ENCODE measurements at regions not wholly inside any gene's neighbourhood (a gene's known extent, or its start where the extent isn't known, plus 50 kb on each side); places are given as distances from the start of the nearest gene placed in this dataset.

GRCh38 chr5:41638685-41639084, 128.3 kb upstream of the PLCXD3 start:
- Histone ChIP-seq H3K4me2 (ENCODE audit: insufficient read depth, low read length, poor library complexity, severe bottlenecking) (no peak overlapping the region), H3K36me3 (replicated peaks in 1 of 2; ENCODE audit: control insufficient read depth in 2 of 2, insufficient read depth in 2 of 2, low read length in 2 of 2) (no peaks in the 10 kb centered on the region), H2BK15ac (ENCODE audit: low read length) (no peak overlapping the region), H3K9ac (ENCODE audit: low read depth, low read length, poor library complexity) (no peak overlapping the region), H2AK5ac (ENCODE audit: low read depth, low read length) (no peak overlapping the region), H3K27me3 (ENCODE audit: control insufficient read depth in 3 of 3, insufficient read depth in 3 of 3, low read depth in 1 of 3, low read length in 3 of 3) (no peaks in the 10 kb centered on the region), H3K9me3 (replicated peaks in 1 of 2; ENCODE audit: control insufficient read depth in 2 of 2, insufficient read depth in 1 of 2, low read depth in 1 of 2, low read length in 2 of 2) (no peaks in the 10 kb centered on the region), H3K79me1 (ENCODE audit: low read depth, low read length) (no peaks in the 10 kb centered on the region), H2AFZ (ENCODE audit: low read length) (no peak overlapping the region), H4K8ac (ENCODE audit: low read depth, low read length) (no peak overlapping the region), H3K18ac (ENCODE audit: low read length) (no peak overlapping the region), H2BK120ac (ENCODE audit: low read depth, low read length) (no peak overlapping the region), H3K4ac (ENCODE audit: low read length) (no peak overlapping the region), H3K27ac (replicated peaks; ENCODE audit: low read length) (no peak overlapping the region), H3K23ac (ENCODE audit: low read depth, low read length, poor library complexity) (no peak overlapping the region), H3K14ac (ENCODE audit: low read length) (no peak overlapping the region), H4K91ac (ENCODE audit: low read depth, low read length, poor library complexity) (no peak overlapping the region), H3K4me3 (ENCODE audit: low read length in 2 of 2) (no peak overlapping the region), H3K4me1 (ENCODE audit: control insufficient read depth in 2 of 2, insufficient read depth in 1 of 2, low read depth in 1 of 2, low read length in 2 of 2) (no peaks in the 10 kb centered on the region), H2BK5ac (ENCODE audit: low read length) (no peak overlapping the region), H2BK12ac (ENCODE audit: low read length) (no peak overlapping the region)
- DNase-seq (ENCODE audit: low spot score) = no peak
- no CpG with 5 or more reads among the region's 3 CpGs for WGBS, 2 donors (ENCODE audit: extremely low coverage in 2 of 2, insufficient read length in 2 of 2, insufficient replicate concordance in 1 of 2)

- Histone ChIP-seq H2AK5ac (ENCODE audit: low read depth, low read length) (no peak overlapping the region), H3K14ac (ENCODE audit: low read length) (no peak overlapping the region), H3K9ac (ENCODE audit: low read depth, low read length, poor library complexity) (no peak overlapping the region), H4K91ac (ENCODE audit: low read depth, low read length, poor library complexity) (no peak overlapping the region), H2BK120ac (ENCODE audit: low read depth, low read length) (no peak overlapping the region), H2BK15ac (ENCODE audit: low read length) (no peak overlapping the region), H3K9me3 (replicated peaks in 1 of 2; ENCODE audit: control insufficient read depth in 2 of 2, insufficient read depth in 1 of 2, low read depth in 1 of 2, low read length in 2 of 2) (no peaks in the 10 kb centered on the region), H3K27ac (replicated peaks; ENCODE audit: low read length) (no peak overlapping the region), H3K4me2 (ENCODE audit: insufficient read depth, low read length, poor library complexity, severe bottlenecking) (no peak overlapping the region), H4K8ac (ENCODE audit: low read depth, low read length) (no peak overlapping the region), H2AFZ (ENCODE audit: low read length) (peak overlapping the region; percentile 81), H3K4me1 (ENCODE audit: control insufficient read depth in 2 of 2, insufficient read depth in 1 of 2, low read depth in 1 of 2, low read length in 2 of 2) (no peaks in the 10 kb centered on the region), H3K4ac (ENCODE audit: low read length) (no peak overlapping the region), H3K18ac (ENCODE audit: low read length) (no peak overlapping the region), H3K23ac (ENCODE audit: low read depth, low read length, poor library complexity) (no peak overlapping the region), H3K36me3 (replicated peaks in 1 of 2; ENCODE audit: control insufficient read depth in 2 of 2, insufficient read depth in 2 of 2, low read length in 2 of 2) (no peaks in the 10 kb centered on the region), H2BK5ac (ENCODE audit: low read length) (no peak overlapping the region), H3K4me3 (ENCODE audit: low read length in 2 of 2) (no peak overlapping the region), H3K79me1 (ENCODE audit: low read depth, low read length) (no peaks in the 10 kb centered on the region), H2BK12ac (ENCODE audit: low read length) (no peak overlapping the region), H3K27me3 (ENCODE audit: control insufficient read depth in 3 of 3, insufficient read depth in 3 of 3, low read depth in 1 of 3, low read length in 3 of 3) (no peaks in the 10 kb centered on the region)
- no CpG with 5 or more reads among the region's 4 CpGs for WGBS, 2 donors (ENCODE audit: extremely low coverage in 2 of 2, insufficient read length in 2 of 2, insufficient replicate concordance in 1 of 2)
- DNase-seq (ENCODE audit: low spot score) = no peak
Observed at GRCh38 chr5:41637869-41638268, 127.5 kb upstream of the PLCXD3 start.

- Histone ChIP-seq H3K36me3 (replicated peaks in 1 of 2; ENCODE audit: control insufficient read depth in 2 of 2, insufficient read depth in 2 of 2, low read length in 2 of 2) (no peaks in the 10 kb centered on the region), H3K4me2 (ENCODE audit: insufficient read depth, low read length, poor library complexity, severe bottlenecking) (no peak overlapping the region), H3K14ac (ENCODE audit: low read length) (no peak overlapping the region), H2BK5ac (ENCODE audit: low read length) (no peak overlapping the region), H2AK5ac (ENCODE audit: low read depth, low read length) (no peak overlapping the region), H3K27ac (replicated peaks; ENCODE audit: low read length) (no peak overlapping the region), H3K4me3 (ENCODE audit: low read length in 2 of 2) (no peak overlapping the region), H3K18ac (ENCODE audit: low read length) (no peak overlapping the region), H3K9me3 (replicated peaks in 1 of 2; ENCODE audit: control insufficient read depth in 2 of 2, insufficient read depth in 1 of 2, low read depth in 1 of 2, low read length in 2 of 2) (no peaks in the 10 kb centered on the region), H2AFZ (ENCODE audit: low read length) (peak overlapping the region; percentile 81), H3K4ac (ENCODE audit: low read length) (no peak overlapping the region), H3K27me3 (ENCODE audit: control insufficient read depth in 3 of 3, insufficient read depth in 3 of 3, low read depth in 1 of 3, low read length in 3 of 3) (no peaks in the 10 kb centered on the region), H2BK120ac (ENCODE audit: low read depth, low read length) (no peak overlapping the region), H3K9ac (ENCODE audit: low read depth, low read length, poor library complexity) (no peak overlapping the region), H4K8ac (ENCODE audit: low read depth, low read length) (no peak overlapping the region), H2BK12ac (ENCODE audit: low read length) (no peak overlapping the region), H3K79me1 (ENCODE audit: low read depth, low read length) (no peaks in the 10 kb centered on the region), H2BK15ac (ENCODE audit: low read length) (no peak overlapping the region), H4K91ac (ENCODE audit: low read depth, low read length, poor library complexity) (no peak overlapping the region), H3K4me1 (ENCODE audit: control insufficient read depth in 2 of 2, insufficient read depth in 1 of 2, low read depth in 1 of 2, low read length in 2 of 2) (no peaks in the 10 kb centered on the region), H3K23ac (ENCODE audit: low read depth, low read length, poor library complexity) (no peak overlapping the region)
- no peak for DNase-seq (ENCODE audit: low spot score)
- WGBS, 2 donors (ENCODE audit: extremely low coverage in 2 of 2, insufficient read length in 2 of 2, insufficient replicate concordance in 1 of 2) = no CpG with 5 or more reads among the region's 8 CpGs
Observed at GRCh38 chr5:41637424-41637823, 127.0 kb upstream of the PLCXD3 start.

- Histone ChIP-seq H2AFZ (ENCODE audit: low read length) (no peak overlapping the region), H3K9ac (ENCODE audit: low read depth, low read length, poor library complexity) (no peak overlapping the region), H2BK120ac (ENCODE audit: low read depth, low read length) (no peak overlapping the region), H2AK5ac (ENCODE audit: low read depth, low read length) (no peak overlapping the region), H3K4me2 (ENCODE audit: insufficient read depth, low read length, poor library complexity, severe bottlenecking) (no peak overlapping the region), H3K14ac (ENCODE audit: low read length) (no peak overlapping the region), H3K79me1 (ENCODE audit: low read depth, low read length) (no peaks in the 10 kb centered on the region), H2BK15ac (ENCODE audit: low read length) (no peak overlapping the region), H3K9me3 (replicated peaks in 1 of 2; ENCODE audit: control insufficient read depth in 2 of 2, insufficient read depth in 1 of 2, low read depth in 1 of 2, low read length in 2 of 2) (no peaks in the 10 kb centered on the region), H3K4ac (ENCODE audit: low read length) (no peak overlapping the region), H4K8ac (ENCODE audit: low read depth, low read length) (no peak overlapping the region), H2BK5ac (ENCODE audit: low read length) (no peak overlapping the region), H3K23ac (ENCODE audit: low read depth, low read length, poor library complexity) (no peak overlapping the region), H3K27me3 (ENCODE audit: control insufficient read depth in 3 of 3, insufficient read depth in 3 of 3, low read depth in 1 of 3, low read length in 3 of 3) (no peaks in the 10 kb centered on the region), H2BK12ac (ENCODE audit: low read length) (no peak overlapping the region), H4K91ac (ENCODE audit: low read depth, low read length, poor library complexity) (no peak overlapping the region), H3K18ac (ENCODE audit: low read length) (no peak overlapping the region), H3K36me3 (replicated peaks in 1 of 2; ENCODE audit: control insufficient read depth in 2 of 2, insufficient read depth in 2 of 2, low read length in 2 of 2) (no peaks in the 10 kb centered on the region), H3K4me3 (ENCODE audit: low read length in 2 of 2) (no peak overlapping the region), H3K4me1 (ENCODE audit: control insufficient read depth in 2 of 2, insufficient read depth in 1 of 2, low read depth in 1 of 2, low read length in 2 of 2) (no peaks in the 10 kb centered on the region), H3K27ac (replicated peaks; ENCODE audit: low read length) (no peak overlapping the region)
- DNase-seq (ENCODE audit: low spot score) = peak; percentile 20
- no CpG with 5 or more reads among the region's 2 CpGs for WGBS, 2 donors (ENCODE audit: extremely low coverage in 2 of 2, insufficient read length in 2 of 2, insufficient replicate concordance in 1 of 2)
Observed at GRCh38 chr5:41636605-41637004, 126.2 kb upstream of the PLCXD3 start.
